B cell (primary cell): ENCODE measurements at regions not wholly inside any gene's neighbourhood (a gene's known extent, or its start where the extent isn't known, plus 50 kb on each side); places are given as distances from the start of the nearest gene placed in this dataset.

ENCODE experiments used
- ATAC-seq: fragments of 200-7000 bp; cut with Tn5 transposase; one replicate; pipeline ENCODE4 v1.10.0; 2021; ENCODE audit warnings: low read depth, mild to moderate bottlenecking, moderate number of reproducible peaks, moderate library complexity
- CTCF ChIA-PET: fragments of 350-600 bp; sonication (Branson Sonifier 250); formaldehyde crosslinking; loops from one replicate; lab custom pipeline; 2021; ENCODE audit warnings: antibody characterized with exemption, inconsistent platforms; lab: Charles Lee
- POLR2A ChIA-PET: fragments of 350-600 bp; sonication (Branson Sonifier 250); formaldehyde crosslinking; loops from one replicate; lab custom pipeline; 2021; ENCODE audit warnings: antibody characterized with exemption; lab: Charles Lee
- DNase-seq: peaks from one replicate; pipeline ENCODE4 v3.0.0; 2013
- H2AFZ ChIP-seq: 2 replicates; pipeline ENCODE4 v1.6.1; 2012; ENCODE audit warnings: mild to moderate bottlenecking, low read depth, low read length; ENCODE audit not compliant: insufficient read depth, poor library complexity, severe bottlenecking
- H3K27ac ChIP-seq, 2 donors: 1 replicate in 1 of 2; 2 replicates in 1 of 2; pipeline ENCODE4 v1.5.1; 2012 to 2013; ENCODE audit warnings: low read length in 2 of 2, mild to moderate bottlenecking in 2 of 2, moderate library complexity in 1 of 2
- H3K27me3 ChIP-seq, 4 experiments: fragments of 200-600 bp in 1 of 4; sonication (generic) in 1 of 4; replicated peaks in 1 of 4; 1 replicate in 2 of 4; 2 replicates in 2 of 4; pipeline versions ENCODE4 v1.6.1 to v1.7.0; 2013 to 2016; ENCODE audit warnings: low read length in 3 of 4, mild to moderate bottlenecking in 2 of 4, mixed read lengths in 1 of 4, moderate library complexity in 1 of 4; ENCODE audit not compliant: insufficient read depth in 4 of 4, control insufficient read depth in 3 of 4; ENCODE audit errors: control extremely low read depth in 1 of 4
- H3K36me3 ChIP-seq, 2 experiments: replicated peaks in 1 of 2; 1 replicate in 1 of 2; 2 replicates in 1 of 2; pipeline versions ENCODE4 v1.6.1 to v1.7.1; 2013; ENCODE audit warnings: low read length in 1 of 2; ENCODE audit not compliant: insufficient read depth in 2 of 2, control insufficient read depth in 1 of 2; ENCODE audit errors: control extremely low read depth in 1 of 2, extremely low read depth in 1 of 2
- H3K4me1 ChIP-seq, 2 donors: fragments of 200-600 bp in 1 of 2; sonication (generic) in 1 of 2; 1 replicate in 1 of 2; 2 replicates in 1 of 2; pipeline versions ENCODE4 v1.5.1 to v1.6.1; 2013 to 2017; ENCODE audit warnings: low read length in 2 of 2; ENCODE audit not compliant: control insufficient read depth in 2 of 2, insufficient read depth in 2 of 2
- H3K4me2 ChIP-seq: replicated peaks from 2 replicates; pipeline ENCODE3; 2012; ENCODE audit warnings: mild to moderate bottlenecking, low read depth, low read length; ENCODE audit not compliant: poor library complexity, severe bottlenecking
- H3K4me3 ChIP-seq, 5 experiments: fragments of 200-600 bp in 1 of 5; sonication (generic) in 1 of 5; 1 replicate in 3 of 5; 2 replicates in 2 of 5; pipeline versions ENCODE4 v1.5.1 to v1.7.0; 2011 to 2016; ENCODE audit warnings: low read length in 4 of 5, mild to moderate bottlenecking in 4 of 5, low read depth in 2 of 5, control low read depth in 1 of 5, moderate library complexity in 1 of 5; ENCODE audit not compliant: insufficient read depth in 1 of 5; ENCODE audit errors: control extremely low read depth in 1 of 5, extremely low read depth in 1 of 5
- H3K79me2 ChIP-seq: fragments of 200-600 bp; sonication (generic); one replicate; pipeline ENCODE4 v1.6.0; 2016; ENCODE audit warnings: low read length; ENCODE audit not compliant: control insufficient read depth, insufficient read depth
- H3K9ac ChIP-seq: fragments of 200-600 bp; sonication (generic); 2 replicates; pipeline ENCODE4 v1.6.1; 2017; ENCODE audit warnings: mild to moderate bottlenecking, low read length, moderate library complexity
- H3K9me3 ChIP-seq, 3 donors: one replicate each; pipeline versions ENCODE4 v1.6.1 to v1.7.1; 2013; ENCODE audit warnings: low read length in 2 of 3; ENCODE audit not compliant: control insufficient read depth in 2 of 3, insufficient read depth in 1 of 3; ENCODE audit errors: control extremely low read depth in 1 of 3
- H4K20me1 ChIP-seq: 2 replicates; pipeline ENCODE4 v1.6.0; 2012; ENCODE audit warnings: mild to moderate bottlenecking, low read length; ENCODE audit not compliant: insufficient read depth, control insufficient read depth, poor library complexity, severe bottlenecking
- H3K27ac Mint-ChIP-seq: one replicate; pipeline ENCODE4 v1.8.0; 2021; ENCODE audit warnings: mixed read lengths
- H3K27me3 Mint-ChIP-seq: one replicate; pipeline ENCODE4 v1.8.0; 2021; ENCODE audit warnings: mixed read lengths
- H3K4me1 Mint-ChIP-seq: one replicate; pipeline ENCODE4 v1.8.0; 2021; ENCODE audit warnings: mixed read lengths
- H3K4me3 Mint-ChIP-seq: one replicate; pipeline ENCODE4 v1.8.0; 2021; ENCODE audit warnings: mixed read lengths
- H3K9me3 Mint-ChIP-seq: one replicate; pipeline ENCODE4 v1.8.0; 2022; ENCODE audit warnings: mixed read lengths; ENCODE audit not compliant: insufficient read depth
- EZH2 ChIP-seq: IDR thresholded peaks from 2 replicates; pipeline ENCODE4 v1.6.1; 2012; ENCODE audit warnings: borderline replicate concordance, low read depth, mild to moderate bottlenecking, moderate library complexity, low read length; ENCODE audit not compliant: insufficient read depth, poor library complexity, severe bottlenecking
- WGBS: methylation state at CpG from one replicate; pipeline ENCODE4 v1.1.5; 2013; ENCODE audit warnings: missing lambda C conversion rate; ENCODE audit not compliant: insufficient coverage; 5-methylcytosine and 5-hydroxymethylcytosine counted together
- intact Hi-C: fragments of 100-400 bp; cut with micrococcal nuclease; formaldehyde crosslinking; loops from one replicate; pipeline ENCODE4 v1.10.0; 2022
- TF ChIP-seq, protein P1 (sequence below): fragments of 200-600 bp; IDR thresholded peaks from one replicate; pipeline ENCODE4 v1.8.0; 2022; ENCODE audit warnings: antibody characterized with exemption, mild to moderate bottlenecking

- no peak for ATAC-seq
- H3K4me3 ChIP-seq = no peak overlapping the region
Measured at GRCh38 chr18:51390702-51391101, 193.2 kb upstream of the MEX3C start.

GRCh38 chr18:51391215-51391614 is 193.7 kb upstream of the MEX3C start:
- TF ChIP-seq, protein P1, sequence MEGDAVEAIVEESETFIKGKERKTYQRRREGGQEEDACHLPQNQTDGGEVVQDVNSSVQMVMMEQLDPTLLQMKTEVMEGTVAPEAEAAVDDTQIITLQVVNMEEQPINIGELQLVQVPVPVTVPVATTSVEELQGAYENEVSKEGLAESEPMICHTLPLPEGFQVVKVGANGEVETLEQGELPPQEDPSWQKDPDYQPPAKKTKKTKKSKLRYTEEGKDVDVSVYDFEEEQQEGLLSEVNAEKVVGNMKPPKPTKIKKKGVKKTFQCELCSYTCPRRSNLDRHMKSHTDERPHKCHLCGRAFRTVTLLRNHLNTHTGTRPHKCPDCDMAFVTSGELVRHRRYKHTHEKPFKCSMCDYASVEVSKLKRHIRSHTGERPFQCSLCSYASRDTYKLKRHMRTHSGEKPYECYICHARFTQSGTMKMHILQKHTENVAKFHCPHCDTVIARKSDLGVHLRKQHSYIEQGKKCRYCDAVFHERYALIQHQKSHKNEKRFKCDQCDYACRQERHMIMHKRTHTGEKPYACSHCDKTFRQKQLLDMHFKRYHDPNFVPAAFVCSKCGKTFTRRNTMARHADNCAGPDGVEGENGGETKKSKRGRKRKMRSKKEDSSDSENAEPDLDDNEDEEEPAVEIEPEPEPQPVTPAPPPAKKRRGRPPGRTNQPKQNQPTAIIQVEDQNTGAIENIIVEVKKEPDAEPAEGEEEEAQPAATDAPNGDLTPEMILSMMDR = no peak
- no peak for TF ChIP-seq EZH2
- H3K27ac Mint-ChIP-seq = no peak overlapping the region
- Histone ChIP-seq H3K79me2 (no peaks in the 10 kb centered on the region), H3K4me1 (no peaks in the 10 kb centered on the region), H3K9me3 (no peaks in the 10 kb centered on the region), H3K4me3 (no peak overlapping the region), H3K36me3 (no peaks in the 10 kb centered on the region), H3K27ac (no peak overlapping the region), H3K27me3 (peaks cover 0 to 7% (median 3%) of the 10 kb centered on the region in 4 experiments), H4K20me1 (no peaks in the 10 kb centered on the region), H3K9ac (no peak overlapping the region), H2AFZ (no peak overlapping the region), H3K4me2 (no peak overlapping the region)
- H3K9me3 Mint-ChIP-seq = no peaks in the 10 kb centered on the region
- DNase-seq = no peak
- H3K4me3 Mint-ChIP-seq = no peak overlapping the region
- intact Hi-C loops = no loop called here
- ChIA-PET POLR2A (no interaction called here), CTCF (no interaction called here)
- H3K4me1 Mint-ChIP-seq = no peaks in the 10 kb centered on the region
- H3K27me3 Mint-ChIP-seq = peaks cover 38% of the 10 kb centered on the region
- WGBS = no CpG with 5 or more reads among the region's 1 CpG
- no peak for ATAC-seq

More at GRCh38 chr18:51390702-51391101, 193.2 kb upstream of the MEX3C start:
- peaks cover 37% of the 10 kb centered on the region for H3K27me3 Mint-ChIP-seq
- 92% methylated on average over 2 of the region's 3 CpGs for WGBS
- Histone ChIP-seq H3K27ac (no peak overlapping the region), H2AFZ (no peak overlapping the region), H3K27me3 (peaks cover 0 to 7% (median 3%) of the 10 kb centered on the region in 4 experiments), H4K20me1 (no peaks in the 10 kb centered on the region), H3K4me2 (no peak overlapping the region), H3K4me1 (no peaks in the 10 kb centered on the region), H3K9ac (no peak overlapping the region), H3K79me2 (no peaks in the 10 kb centered on the region), H3K9me3 (no peaks in the 10 kb centered on the region), H3K36me3 (no peaks in the 10 kb centered on the region)
- no peaks in the 10 kb centered on the region for H3K4me1 Mint-ChIP-seq
- ChIA-PET POLR2A (no interaction called here), CTCF (no interaction called here)
- H3K9me3 Mint-ChIP-seq = no peaks in the 10 kb centered on the region
- intact Hi-C loops = no loop called here
- H3K4me3 Mint-ChIP-seq = no peak overlapping the region
- no peak for DNase-seq
- TF ChIP-seq, protein P1 = no peak
- no peak for TF ChIP-seq EZH2
- H3K27ac Mint-ChIP-seq = no peak overlapping the region
